Testis (tissue), 2 donors: ENCODE measurements at regions not wholly inside any gene's neighbourhood (a gene's known extent, or its start where the extent isn't known, plus 50 kb on each side); places are given as distances from the start of the nearest gene placed in this dataset.

ENCODE experiments used
- DNase-seq: peaks from one replicate; pipeline ENCODE4 v3.0.0-alpha.2; 2019
- H3K27ac ChIP-seq, 2 donors: fragments of 200-600 bp; sonication (generic); one replicate each; pipeline ENCODE4 v1.5.1; 2019
- H3K27me3 ChIP-seq: fragments of 200-600 bp; sonication (generic); one replicate; pipeline ENCODE4 v1.5.1; 2019
- H3K36me3 ChIP-seq: fragments of 200-600 bp; sonication (generic); one replicate; pipeline ENCODE4 v1.5.1; 2017; ENCODE audit warnings: low read depth; ENCODE audit errors: missing control alignments
- H3K4me1 ChIP-seq: fragments of 200-600 bp; sonication (generic); one replicate; pipeline ENCODE4 v1.5.1; 2019
- H3K4me3 ChIP-seq, 2 donors: fragments of 200-600 bp; sonication (generic); one replicate each; pipeline ENCODE4 v1.5.1; 2017 to 2019
- H3K9me3 ChIP-seq: fragments of 200-600 bp; sonication (generic); one replicate; pipeline ENCODE4 v1.5.1; 2017
- CTCF ChIP-seq, 3 experiments: fragments of 450-650 bp in 2 of 3; fragments of 200-600 bp in 1 of 3; sonication (generic) in 1 of 3; IDR thresholded peaks; one replicate each; pipeline ENCODE4 v1.5.1; 2016 to 2019; ENCODE audit warnings: antibody characterized with exemption in 3 of 3, mild to moderate bottlenecking in 2 of 3, moderate library complexity in 1 of 3
- POLR2A ChIP-seq: fragments of 450-650 bp; IDR thresholded peaks from one replicate; pipeline ENCODE4 v1.6.1; 2017; ENCODE audit warnings: antibody characterized with exemption, mild to moderate bottlenecking, moderate library complexity
- WGBS, 2 donors: methylation state at CpG; one replicate each; pipeline ENCODE4 v1.1.5; 2018; 5-methylcytosine and 5-hydroxymethylcytosine counted together
- intact Hi-C: fragments of 100-400 bp; cut with DNase I; formaldehyde crosslinking; loops from one replicate; pipeline ENCODE4 v1.15.1; 2023; ENCODE audit warnings: low total_unique reads

GRCh38 chr6:155975506-155975905, 519.9 kb upstream of the NOX3 start:
- TF ChIP-seq POLR2A (no peak), CTCF (IDR thresholded peaks at IDR 0.05) (no peak)
- intact Hi-C loops, result no loop called here
- DNase-seq, result no peak
- H3K4me3 ChIP-seq, result no peak overlapping the region
- H3K36me3 ChIP-seq, result no peaks in the 10 kb centered on the region
- no peaks in the 10 kb centered on the region for H3K9me3 ChIP-seq
- H3K4me1 ChIP-seq, result no peaks in the 10 kb centered on the region
- H3K27me3 ChIP-seq, result no peaks in the 10 kb centered on the region
- 69 to 77% methylated on average over 8 of the region's 8 CpGs for WGBS, 2 donors
- no peak overlapping the region for H3K27ac ChIP-seq

GRCh38 chr6:155974811-155975323, 519.2 kb upstream of the NOX3 start:
- intact Hi-C loops, result no loop called here
- no peak overlapping the region for H3K4me3 ChIP-seq
- no peaks in the 10 kb centered on the region for H3K9me3 ChIP-seq
- no peak for DNase-seq
- no peaks in the 10 kb centered on the region for H3K27me3 ChIP-seq
- WGBS, 2 donors, result 49 to 58% methylated on average over 9 of the region's 9 CpGs
- no peaks in the 10 kb centered on the region for H3K36me3 ChIP-seq
- no peak overlapping the region for H3K27ac ChIP-seq
- TF ChIP-seq CTCF (IDR thresholded peaks at IDR 0.05), result no peak
- no peak for TF ChIP-seq POLR2A
- no peaks in the 10 kb centered on the region for H3K4me1 ChIP-seq

- no peak for DNase-seq
- 54 to 63% methylated on average over 9 to 17 of the region's 17 CpGs for WGBS, 2 donors
- intact Hi-C loops, result no loop called here
- Histone ChIP-seq H3K4me3 (no peak overlapping the region), H3K4me1 (no peaks in the 10 kb centered on the region), H3K9me3 (no peaks in the 10 kb centered on the region), H3K27me3 (no peaks in the 10 kb centered on the region), H3K36me3 (no peaks in the 10 kb centered on the region), H3K27ac (no peak overlapping the region)
- TF ChIP-seq POLR2A, result no peak
- TF ChIP-seq CTCF (IDR thresholded peaks at IDR 0.05), result no peak
Measured at GRCh38 chr6:155974359-155974758, 518.7 kb upstream of the NOX3 start.

GRCh38 chr6:155970876-155971708, 515.5 kb upstream of the NOX3 start:
- no peak for TF ChIP-seq POLR2A
- no peak for TF ChIP-seq CTCF (IDR thresholded peaks at IDR 0.05)
- no peaks in the 10 kb centered on the region for H3K9me3 ChIP-seq
- 83 to 86% methylated on average over 7 of the region's 7 CpGs for WGBS, 2 donors

GRCh38 chr6:155970472-155970871, 514.8 kb upstream of the NOX3 start:
- intact Hi-C loops, result no loop called here
- no peak for DNase-seq
- Histone ChIP-seq H3K4me1 (no peaks in the 10 kb centered on the region), H3K9me3 (no peaks in the 10 kb centered on the region), H3K27ac (no peak overlapping the region), H3K4me3 (no peak overlapping the region), H3K27me3 (no peaks in the 10 kb centered on the region), H3K36me3 (no peaks in the 10 kb centered on the region)
- TF ChIP-seq CTCF (IDR thresholded peaks at IDR 0.05) (no peak), POLR2A (no peak)

More at GRCh38 chr6:155970876-155971708, 515.5 kb upstream of the NOX3 start:
- H3K36me3 ChIP-seq, result no peaks in the 10 kb centered on the region
- intact Hi-C loops, result no loop called here
- H3K4me3 ChIP-seq, result no peak overlapping the region
- H3K4me1 ChIP-seq, result no peaks in the 10 kb centered on the region
- no peak for DNase-seq
- no peak overlapping the region for H3K27ac ChIP-seq
- H3K27me3 ChIP-seq, result no peaks in the 10 kb centered on the region
